Transverse colon (tissue), 4 donors: ENCODE measurements at regions not wholly inside any gene's neighbourhood (a gene's known extent, or its start where the extent isn't known, plus 50 kb on each side); places are given as distances from the start of the nearest gene placed in this dataset.

Experiments used
- DNase-seq: peaks from one replicate; pipeline ENCODE4 v3.0.0-alpha.2; 2019
- H3K27ac ChIP-seq, 4 donors: fragments of 200-600 bp; sonication (generic); 2 replicates each; pipeline ENCODE4 v1.5.1; 2016 to 2018; ENCODE audit warnings: inconsistent platforms in 4 of 4
- H3K27me3 ChIP-seq: fragments of 200-600 bp; sonication (generic); 2 replicates; pipeline ENCODE4 v1.5.1; 2017; ENCODE audit warnings: inconsistent platforms
- H3K36me3 ChIP-seq, 4 donors: fragments of 200-600 bp; sonication (generic); 2 replicates each; pipeline ENCODE4 v1.5.1; 2017 to 2019; ENCODE audit warnings: inconsistent platforms in 4 of 4
- H3K4me1 ChIP-seq, 4 donors: fragments of 200-600 bp; sonication (generic); 2 replicates each; pipeline ENCODE4 v1.5.1; 2017 to 2020; ENCODE audit warnings: inconsistent platforms in 4 of 4
- H3K4me3 ChIP-seq, 4 donors: fragments of 200-600 bp; sonication (generic); 1 replicate in 1 of 4; 2 replicates in 3 of 4; pipeline versions ENCODE4 v1.5.1 to v1.6.1; 2017 to 2019; ENCODE audit warnings: inconsistent platforms in 4 of 4
- H3K9me3 ChIP-seq, 2 donors: fragments of 200-600 bp; sonication (generic); 2 replicates each; pipeline ENCODE4 v1.5.1; 2017 to 2019; ENCODE audit warnings: inconsistent platforms in 2 of 2
- EP300 ChIP-seq: sonication (generic); formaldehyde crosslinking; IDR thresholded peaks from one replicate; pipeline ENCODE4 v1.6.1; 2017; ENCODE audit warnings: antibody characterized with exemption, low read depth
- POLR2A ChIP-seq: fragments of 450-650 bp; IDR thresholded peaks from one replicate; pipeline ENCODE4 v1.6.1; 2016; ENCODE audit warnings: antibody characterized with exemption, mild to moderate bottlenecking, moderate library complexity
- POLR2AphosphoS5 ChIP-seq, 3 donors: sonication (generic); formaldehyde crosslinking; IDR thresholded peaks; one replicate each; pipeline ENCODE4 v1.6.1; 2016; ENCODE audit warnings: antibody characterized with exemption in 3 of 3
- WGBS, 2 donors: methylation state at CpG; one replicate each; pipeline ENCODE4 v1.1.5; 2018; ENCODE audit warnings: low coverage in 1 of 2; 5-methylcytosine and 5-hydroxymethylcytosine counted together
- in situ Hi-C, 4 donors: fragments of 200-750 bp; cut with MboI; loops; one replicate each; pipeline versions ENCODE4 v1.15.0 to v1.15.1; 2017; ENCODE audit warnings: low sequenced_read_pairs in 3 of 4, low pct_ligation_motif_present in 1 of 4, low pct_unique_long_range_greater_than_20kb in 1 of 4
- intact Hi-C: fragments of 100-400 bp; cut with DNase I; formaldehyde crosslinking; loops from one replicate; pipeline ENCODE4 v1.15.1; 2023; ENCODE audit warnings: low total_unique reads
- TF ChIP-seq, protein P1 (sequence below), 5 experiments: fragments of 200-600 bp in 3 of 5; fragments of 450-650 bp in 2 of 5; sonication (generic) in 3 of 5; IDR thresholded peaks; 1 replicate in 2 of 5; 2 replicates in 3 of 5; pipeline ENCODE4 v1.5.1; 2016 to 2017; ENCODE audit warnings: antibody characterized with exemption in 5 of 5, inconsistent platforms in 3 of 5, mild to moderate bottlenecking in 2 of 5, moderate library complexity in 1 of 5

- DNase-seq: no peak
- in situ Hi-C loops: no loop called here
- H3K36me3 ChIP-seq: no peaks in the 10 kb centered on the region
- H3K4me3 ChIP-seq: no peak overlapping the region
- H3K27ac ChIP-seq: no peak overlapping the region
- no peaks in the 10 kb centered on the region for H3K4me1 ChIP-seq
- no peaks in the 10 kb centered on the region for H3K27me3 ChIP-seq
- no peak for TF ChIP-seq POLR2AphosphoS5 (IDR thresholded peaks at IDR 0.05)
- no peak for TF ChIP-seq EP300
- TF ChIP-seq, protein P1, sequence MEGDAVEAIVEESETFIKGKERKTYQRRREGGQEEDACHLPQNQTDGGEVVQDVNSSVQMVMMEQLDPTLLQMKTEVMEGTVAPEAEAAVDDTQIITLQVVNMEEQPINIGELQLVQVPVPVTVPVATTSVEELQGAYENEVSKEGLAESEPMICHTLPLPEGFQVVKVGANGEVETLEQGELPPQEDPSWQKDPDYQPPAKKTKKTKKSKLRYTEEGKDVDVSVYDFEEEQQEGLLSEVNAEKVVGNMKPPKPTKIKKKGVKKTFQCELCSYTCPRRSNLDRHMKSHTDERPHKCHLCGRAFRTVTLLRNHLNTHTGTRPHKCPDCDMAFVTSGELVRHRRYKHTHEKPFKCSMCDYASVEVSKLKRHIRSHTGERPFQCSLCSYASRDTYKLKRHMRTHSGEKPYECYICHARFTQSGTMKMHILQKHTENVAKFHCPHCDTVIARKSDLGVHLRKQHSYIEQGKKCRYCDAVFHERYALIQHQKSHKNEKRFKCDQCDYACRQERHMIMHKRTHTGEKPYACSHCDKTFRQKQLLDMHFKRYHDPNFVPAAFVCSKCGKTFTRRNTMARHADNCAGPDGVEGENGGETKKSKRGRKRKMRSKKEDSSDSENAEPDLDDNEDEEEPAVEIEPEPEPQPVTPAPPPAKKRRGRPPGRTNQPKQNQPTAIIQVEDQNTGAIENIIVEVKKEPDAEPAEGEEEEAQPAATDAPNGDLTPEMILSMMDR (IDR thresholded peaks at IDR 0.05): no peak
- TF ChIP-seq POLR2A: no peak
- no peaks in the 10 kb centered on the region for H3K9me3 ChIP-seq
- 71 to 77% methylated on average over 2 of the region's 2 CpGs for WGBS, 2 donors
- intact Hi-C loops: no loop called here
These were observed 264.4 kb upstream of the FIGN start for GRCh38 chr2:164000176-164000575.

- Histone ChIP-seq H3K4me1 (no peaks in the 10 kb centered on the region), H3K4me3 (no peak overlapping the region), H3K9me3 (no peaks in the 10 kb centered on the region), H3K27me3 (no peaks in the 10 kb centered on the region), H3K36me3 (no peaks in the 10 kb centered on the region), H3K27ac (no peak overlapping the region)
- 32 to 43% methylated on average over 3 to 4 of the region's 4 CpGs for WGBS, 2 donors
- DNase-seq: no peak
- intact Hi-C loops: no loop called here
- TF ChIP-seq POLR2A (no peak), EP300 (no peak), POLR2AphosphoS5 (IDR thresholded peaks at IDR 0.05) (no peak)
- TF ChIP-seq, protein P1 (IDR thresholded peaks at IDR 0.05): no peak
- in situ Hi-C loops: no loop called here
These were observed 261.7 kb upstream of the FIGN start for GRCh38 chr2:163997466-163997865.

DNA sequence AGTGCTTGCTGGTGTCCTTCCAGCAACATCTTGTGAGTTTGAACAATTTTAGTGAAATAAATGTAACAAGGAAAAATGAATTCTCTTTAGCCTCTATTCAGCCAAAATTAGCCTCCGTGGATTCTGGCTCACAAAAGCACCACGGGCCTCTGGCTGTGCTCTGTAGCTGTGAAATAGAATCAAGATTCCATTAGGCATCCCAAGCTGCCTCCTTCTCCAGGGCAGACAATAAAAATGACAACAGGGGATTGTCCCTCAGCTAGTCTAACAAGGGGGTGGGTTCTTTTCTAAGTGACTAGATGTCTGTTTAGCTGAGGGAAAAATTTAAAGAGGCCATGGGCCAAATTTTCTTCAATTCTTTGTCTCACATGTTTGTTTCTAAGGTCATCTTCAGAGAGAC is 254.7 kb upstream of the FIGN start:
- no peak overlapping the region for H3K4me3 ChIP-seq
- no peak for DNase-seq
- in situ Hi-C loops: no loop called here
- WGBS, 2 donors: 0 to 52% methylated on average over 1 to 2 of the region's 2 CpGs
- no peaks in the 10 kb centered on the region for H3K4me1 ChIP-seq
- no peak overlapping the region for H3K27ac ChIP-seq
- H3K36me3 ChIP-seq: no peaks in the 10 kb centered on the region
- TF ChIP-seq, protein P1 (IDR thresholded peaks at IDR 0.05): no peak
- TF ChIP-seq EP300 (no peak), POLR2AphosphoS5 (IDR thresholded peaks at IDR 0.05) (no peak), POLR2A (no peak)
- H3K27me3 ChIP-seq: no peaks in the 10 kb centered on the region
- H3K9me3 ChIP-seq: no peaks in the 10 kb centered on the region
- intact Hi-C loops: no loop called here

DNA sequence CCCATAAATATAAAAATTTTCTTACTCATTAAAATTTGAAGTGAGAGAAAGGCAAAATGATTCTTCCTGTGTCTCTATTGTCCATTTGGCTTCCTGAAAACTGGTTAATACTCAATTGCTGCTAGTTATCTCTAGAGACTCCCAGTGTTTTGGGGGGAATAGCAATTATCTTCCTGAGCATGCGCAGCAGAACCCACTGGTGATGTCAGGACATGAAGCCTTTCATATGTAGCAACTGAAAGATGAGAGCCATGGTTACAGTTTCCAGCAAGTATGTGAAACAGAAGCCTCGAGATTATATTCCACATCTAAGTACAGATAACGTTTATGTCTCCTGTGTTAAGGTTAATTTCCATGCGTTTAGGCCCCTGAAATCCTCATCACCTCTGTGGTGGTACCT is 254.3 kb upstream of the FIGN start:
- WGBS, 2 donors: 60 to 76% methylated on average over 3 to 4 of the region's 4 CpGs

More for the DNA sequence above, 254.3 kb upstream of the FIGN start:
- H3K9me3 ChIP-seq: no peaks in the 10 kb centered on the region
- no peak overlapping the region for H3K4me3 ChIP-seq
- no peaks in the 10 kb centered on the region for H3K36me3 ChIP-seq
- intact Hi-C loops: no loop called here
- no peaks in the 10 kb centered on the region for H3K27me3 ChIP-seq
- H3K4me1 ChIP-seq: no peaks in the 10 kb centered on the region
- in situ Hi-C loops: no loop called here
- no peak overlapping the region for H3K27ac ChIP-seq
- no peak for DNase-seq
- no peak for TF ChIP-seq POLR2AphosphoS5 (IDR thresholded peaks at IDR 0.05)
- TF ChIP-seq EP300: no peak
- no peak for TF ChIP-seq POLR2A
- TF ChIP-seq, protein P1 (IDR thresholded peaks at IDR 0.05): no peak
